OCI-LY3 (cell line): ENCODE measurements at regions not wholly inside any gene's neighbourhood (a gene's known extent, or its start where the extent isn't known, plus 50 kb on each side); places are given as distances from the start of the nearest gene placed in this dataset.

ENCODE experiments used
- H2AFZ ChIP-seq: fragments of 200-600, 300-600 bp; shearing (Covaris generic); 2 replicates; pipeline ENCODE4 v1.6.0; 2014; ENCODE audit warnings: antibody characterized with exemption, low read depth, low read length
- H3K27ac ChIP-seq: fragments of 200-600, 300-600 bp; sonication (generic); 2 replicates; pipeline ENCODE4 v1.5.1; 2014; ENCODE audit warnings: mild to moderate bottlenecking, low read length, moderate library complexity, mixed read lengths
- H3K27me3 ChIP-seq: fragments of 200-600, 300-600 bp; sonication (generic); 2 replicates; pipeline ENCODE4 v1.6.1; 2014; ENCODE audit warnings: low read depth, low read length, mixed read lengths
- H3K36me3 ChIP-seq: fragments of 200-600, 300-600 bp; sonication (generic); replicated peaks from 2 replicates; pipeline ENCODE3; 2014; ENCODE audit warnings: low read depth, low read length, mixed read lengths
- H3K4me1 ChIP-seq: fragments of 300-600, 200-600 bp; sonication (generic); 2 replicates; pipeline ENCODE4 v1.6.1; 2014; ENCODE audit warnings: low read length, mixed read lengths
- H3K4me2 ChIP-seq: fragments of 200-600, 300-600 bp; sonication (generic); 2 replicates; pipeline ENCODE4 v1.6.1; 2014; ENCODE audit warnings: low read length, mixed read lengths
- H3K4me3 ChIP-seq: fragments of 300-600, 200-600 bp; sonication (generic); 2 replicates; pipeline ENCODE4 v1.5.1; 2014; ENCODE audit warnings: antibody characterized with exemption, mild to moderate bottlenecking, low read length, moderate library complexity
- H3K79me2 ChIP-seq: fragments of 300-600, 200-600 bp; shearing (Covaris generic); 2 replicates; pipeline ENCODE4 v1.6.1; 2014; ENCODE audit warnings: mild to moderate bottlenecking, low read length, mixed read lengths
- H3K9ac ChIP-seq: fragments of 300-600, 200-600 bp; shearing (Covaris generic); 2 replicates; pipeline ENCODE4 v1.6.0; 2014; ENCODE audit warnings: mild to moderate bottlenecking, low read length, moderate library complexity
- H3K9me3 ChIP-seq: fragments of 200-600, 300-600 bp; shearing (Covaris generic); 2 replicates; pipeline ENCODE4 v1.6.1; 2014; ENCODE audit warnings: low read length, mixed read lengths; ENCODE audit not compliant: insufficient read depth
- H4K20me1 ChIP-seq: fragments of 200-600, 300-600 bp; sonication (generic); 2 replicates; pipeline ENCODE4 v1.6.1; 2016; ENCODE audit warnings: low read length, mixed read lengths; ENCODE audit not compliant: insufficient read depth
- CTCF ChIP-seq: fragments of 200-600, 300-600 bp; sonication (generic); IDR thresholded peaks from 2 replicates; pipeline ENCODE4 v1.5.1; 2014; ENCODE audit warnings: antibody characterized with exemption, low read length, low read depth
- EZH2phosphoT487 ChIP-seq: fragments of 200-600 bp; shearing (Covaris generic); IDR thresholded peaks from 2 replicates; pipeline ENCODE4 v1.6.1; 2018; ENCODE audit warnings: antibody characterized with exemption, mixed run types, low read depth

DNA sequence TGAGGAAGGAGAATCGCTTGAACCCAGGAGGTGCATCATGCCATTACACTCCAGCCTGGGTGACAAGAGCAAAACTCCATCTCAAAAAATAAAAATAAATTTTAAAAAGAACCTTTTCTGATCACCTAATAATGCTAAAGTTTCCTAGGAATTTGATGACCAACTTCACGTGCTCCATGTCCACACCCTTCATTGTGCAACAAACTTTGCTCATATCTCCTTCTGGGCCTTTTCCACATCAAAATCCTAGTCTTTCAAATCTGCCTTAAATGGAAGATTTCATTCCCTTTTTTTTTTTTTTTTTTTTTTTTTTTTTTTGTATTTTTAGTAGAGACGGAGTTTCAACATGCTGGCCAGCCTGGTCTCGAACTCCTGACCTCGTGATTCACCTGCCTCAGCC, 112.5 kb upstream of the LOC128125822 start:
- Histone ChIP-seq H3K9me3 (no peaks in the 10 kb centered on the region), H2AFZ (no peak overlapping the region), H4K20me1 (no peaks in the 10 kb centered on the region), H3K4me2 (no peak overlapping the region), H3K9ac (no peak overlapping the region), H3K36me3 (no peaks in the 10 kb centered on the region), H3K27me3 (no peaks in the 10 kb centered on the region), H3K4me3 (no peak overlapping the region), H3K4me1 (no peaks in the 10 kb centered on the region), H3K27ac (no peak overlapping the region), H3K79me2 (no peaks in the 10 kb centered on the region)
- TF ChIP-seq EZH2phosphoT487: no peak
- no peak for TF ChIP-seq CTCF

DNA sequence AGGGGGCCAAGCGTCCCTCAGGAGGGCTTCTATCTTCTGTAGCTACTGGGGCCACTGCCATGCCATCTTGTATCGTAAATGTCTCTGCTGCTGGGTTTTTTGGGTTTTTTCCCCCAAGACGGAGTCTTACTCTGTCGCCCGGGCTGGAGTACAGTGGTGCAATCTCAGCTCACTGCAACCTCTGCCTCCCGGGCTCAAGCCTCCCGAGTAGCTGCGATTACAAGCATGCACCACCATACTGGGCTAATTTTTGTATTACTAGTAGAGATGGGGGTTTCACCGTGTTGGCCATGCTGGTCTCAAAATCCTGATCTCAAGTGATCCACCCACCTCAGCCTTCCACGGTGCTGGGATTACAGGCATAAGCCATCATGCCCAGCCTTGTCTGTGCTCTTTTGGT, 111.3 kb upstream of the LOC128125822 start:
- H3K9ac ChIP-seq: no peak overlapping the region
- H2AFZ ChIP-seq: no peak overlapping the region
- TF ChIP-seq EZH2phosphoT487: no peak
- TF ChIP-seq CTCF: no peak
- H3K27ac ChIP-seq: no peak overlapping the region
- no peaks in the 10 kb centered on the region for H3K4me1 ChIP-seq
- no peak overlapping the region for H3K4me3 ChIP-seq
- H3K36me3 ChIP-seq: no peaks in the 10 kb centered on the region
- H4K20me1 ChIP-seq: no peaks in the 10 kb centered on the region
- H3K27me3 ChIP-seq: no peaks in the 10 kb centered on the region
- H3K79me2 ChIP-seq: no peaks in the 10 kb centered on the region
- no peak overlapping the region for H3K4me2 ChIP-seq
- H3K9me3 ChIP-seq: no peaks in the 10 kb centered on the region

DNA sequence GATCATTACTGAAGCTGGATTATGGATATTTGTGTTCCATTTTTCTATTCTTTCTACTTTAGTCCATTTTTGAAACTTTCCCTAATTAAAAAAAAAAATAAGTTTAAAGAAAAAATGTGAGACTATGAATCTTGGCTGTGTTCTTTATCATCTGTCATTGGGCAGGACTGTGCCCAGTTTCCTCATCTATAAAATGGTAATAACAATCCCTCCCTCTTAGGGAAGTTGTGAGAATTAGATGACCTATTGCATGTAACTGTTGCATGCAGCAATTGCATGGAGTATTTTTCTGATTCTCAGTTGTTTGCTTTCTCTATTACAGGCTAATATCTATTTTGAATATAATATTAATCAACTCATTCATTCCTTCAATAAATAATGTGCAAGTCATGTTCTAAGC, 108.2 kb upstream of the LOC128125822 start:
- Histone ChIP-seq H3K9ac (no peak overlapping the region), H3K4me2 (no peak overlapping the region), H3K36me3 (no peaks in the 10 kb centered on the region), H2AFZ (no peak overlapping the region), H4K20me1 (no peaks in the 10 kb centered on the region), H3K4me1 (no peaks in the 10 kb centered on the region), H3K79me2 (no peaks in the 10 kb centered on the region), H3K27me3 (no peaks in the 10 kb centered on the region), H3K4me3 (no peak overlapping the region), H3K27ac (no peak overlapping the region), H3K9me3 (no peaks in the 10 kb centered on the region)
- no peak for TF ChIP-seq CTCF
- TF ChIP-seq EZH2phosphoT487: no peak

GRCh38 chr6:63465750-63466149, 106.5 kb upstream of the LOC128125822 start:
- no peak overlapping the region for H3K27ac ChIP-seq
- no peak overlapping the region for H3K9ac ChIP-seq
- H3K4me3 ChIP-seq: no peak overlapping the region
- no peaks in the 10 kb centered on the region for H3K79me2 ChIP-seq
- H3K9me3 ChIP-seq: no peaks in the 10 kb centered on the region
- no peak overlapping the region for H2AFZ ChIP-seq
- no peaks in the 10 kb centered on the region for H3K27me3 ChIP-seq
- H3K4me1 ChIP-seq: no peaks in the 10 kb centered on the region
- H3K4me2 ChIP-seq: no peak overlapping the region
- TF ChIP-seq EZH2phosphoT487: no peak
- TF ChIP-seq CTCF: no peak
- no peaks in the 10 kb centered on the region for H4K20me1 ChIP-seq
- H3K36me3 ChIP-seq: no peaks in the 10 kb centered on the region
